Neutrophil (primary cell): ENCODE measurements at regions not wholly inside any gene's neighbourhood (a gene's known extent, or its start where the extent isn't known, plus 50 kb on each side); places are given as distances from the start of the nearest gene placed in this dataset.

Experiments used
- H3K27ac ChIP-seq: fragments of 200-600 bp; sonication (generic); 2 replicates; pipeline ENCODE4 v1.5.1; 2016; ENCODE audit warnings: mild to moderate bottlenecking, moderate library complexity
- H3K27me3 ChIP-seq: fragments of 200-600 bp; sonication (generic); 2 replicates; pipeline ENCODE4 v1.6.0; 2016; ENCODE audit warnings: mild to moderate bottlenecking
- H3K36me3 ChIP-seq: fragments of 200-600 bp; sonication (generic); 2 replicates; pipeline ENCODE4 v1.5.1; 2017
- H3K4me1 ChIP-seq, 2 experiments: fragments of 200-600 bp in 1 of 2; sonication (generic) in 1 of 2; 1 replicate in 1 of 2; 2 replicates in 1 of 2; pipeline versions ENCODE4 v1.5.1 to v1.6.1; 2013 to 2016; ENCODE audit warnings: low read depth in 1 of 2, low read length in 1 of 2, mild to moderate bottlenecking in 1 of 2, moderate library complexity in 1 of 2; ENCODE audit not compliant: control insufficient read depth in 1 of 2, insufficient read depth in 1 of 2
- H3K4me3 ChIP-seq, 2 experiments: fragments of 200-600 bp in 1 of 2; sonication (generic) in 1 of 2; 1 replicate in 1 of 2; 2 replicates in 1 of 2; pipeline ENCODE4 v1.5.1; 2013 to 2016; ENCODE audit warnings: low read depth in 1 of 2, low read length in 1 of 2, mild to moderate bottlenecking in 1 of 2, moderate library complexity in 1 of 2
- H3K9me3 ChIP-seq: fragments of 200-600 bp; sonication (generic); 2 replicates; pipeline ENCODE4 v1.5.1; 2016
- TF ChIP-seq, protein P1 (sequence below): fragments of 200-600 bp; sonication (generic); IDR thresholded peaks from 2 replicates; pipeline ENCODE4 v1.5.1; 2016; ENCODE audit warnings: antibody characterized with exemption

DNA sequence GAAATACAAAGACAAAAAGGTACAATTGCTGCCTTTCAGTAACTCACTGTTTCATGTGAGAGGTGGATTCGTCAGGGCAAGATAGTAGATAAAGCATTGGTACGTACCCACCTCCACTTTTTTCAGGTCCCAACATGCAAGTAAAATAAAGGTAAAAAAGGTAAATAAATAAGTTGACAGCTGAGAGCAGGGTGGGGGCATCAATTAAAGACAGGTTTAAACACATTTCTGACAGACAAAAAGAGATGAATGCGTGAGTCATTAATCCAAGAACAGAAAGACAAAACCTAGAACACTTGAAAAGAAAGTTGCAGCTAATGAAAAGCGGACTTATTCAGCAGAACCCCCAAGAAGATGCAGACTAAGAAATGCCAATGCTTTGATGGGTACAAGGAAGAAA, 979.6 kb upstream of the CDH2 start:
- TF ChIP-seq, protein P1, sequence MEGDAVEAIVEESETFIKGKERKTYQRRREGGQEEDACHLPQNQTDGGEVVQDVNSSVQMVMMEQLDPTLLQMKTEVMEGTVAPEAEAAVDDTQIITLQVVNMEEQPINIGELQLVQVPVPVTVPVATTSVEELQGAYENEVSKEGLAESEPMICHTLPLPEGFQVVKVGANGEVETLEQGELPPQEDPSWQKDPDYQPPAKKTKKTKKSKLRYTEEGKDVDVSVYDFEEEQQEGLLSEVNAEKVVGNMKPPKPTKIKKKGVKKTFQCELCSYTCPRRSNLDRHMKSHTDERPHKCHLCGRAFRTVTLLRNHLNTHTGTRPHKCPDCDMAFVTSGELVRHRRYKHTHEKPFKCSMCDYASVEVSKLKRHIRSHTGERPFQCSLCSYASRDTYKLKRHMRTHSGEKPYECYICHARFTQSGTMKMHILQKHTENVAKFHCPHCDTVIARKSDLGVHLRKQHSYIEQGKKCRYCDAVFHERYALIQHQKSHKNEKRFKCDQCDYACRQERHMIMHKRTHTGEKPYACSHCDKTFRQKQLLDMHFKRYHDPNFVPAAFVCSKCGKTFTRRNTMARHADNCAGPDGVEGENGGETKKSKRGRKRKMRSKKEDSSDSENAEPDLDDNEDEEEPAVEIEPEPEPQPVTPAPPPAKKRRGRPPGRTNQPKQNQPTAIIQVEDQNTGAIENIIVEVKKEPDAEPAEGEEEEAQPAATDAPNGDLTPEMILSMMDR: no peak
- Histone ChIP-seq H3K4me3 (no peak overlapping the region), H3K27me3 (no peaks in the 10 kb centered on the region), H3K36me3 (no peaks in the 10 kb centered on the region), H3K4me1 (no peaks in the 10 kb centered on the region), H3K27ac (no peak overlapping the region), H3K9me3 (no peaks in the 10 kb centered on the region)

DNA sequence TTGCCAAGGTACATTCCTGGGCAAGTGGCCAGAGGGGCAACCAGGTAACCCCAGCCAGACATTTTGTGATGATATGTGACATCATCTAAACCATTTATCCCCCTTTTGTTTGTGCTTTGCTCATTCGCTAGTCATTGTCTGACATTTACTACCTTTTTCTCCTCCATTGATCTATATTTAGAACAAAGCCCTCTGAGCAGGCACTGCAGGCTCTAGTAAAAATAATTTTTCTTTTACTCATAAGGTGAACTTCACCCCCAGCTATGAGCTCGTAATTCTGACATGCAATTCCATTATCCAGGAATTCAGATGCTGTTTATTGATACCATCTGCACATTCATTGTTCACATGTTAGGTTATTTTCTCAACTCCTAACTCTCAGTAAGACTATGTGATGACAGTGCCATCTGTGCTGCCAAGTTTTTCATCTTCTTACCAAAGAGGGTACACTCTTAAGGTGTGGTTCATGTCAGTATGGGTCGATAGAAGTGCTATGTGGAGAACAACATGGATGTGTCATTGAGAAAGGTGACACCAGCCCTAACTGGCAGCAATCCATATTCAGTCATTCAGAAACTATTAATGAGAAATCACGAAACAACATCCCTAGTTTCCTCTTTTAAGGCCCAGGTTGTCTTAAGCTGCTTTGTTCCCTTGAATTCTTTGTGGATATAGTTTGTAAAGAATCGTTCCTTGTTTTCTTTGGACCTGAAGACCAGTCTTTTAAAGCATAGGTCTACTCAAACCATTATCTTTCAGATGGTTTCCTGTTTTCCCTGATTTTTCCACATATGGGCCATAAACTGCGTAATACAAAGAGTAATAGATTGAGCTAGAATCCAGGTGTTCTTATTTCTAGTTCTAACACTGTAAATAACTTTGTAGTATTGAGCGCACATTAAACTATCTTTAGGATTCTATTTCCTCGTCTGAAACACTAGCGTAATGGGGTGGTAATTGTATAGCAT, 978.1 kb upstream of the CDH2 start:
- Histone ChIP-seq H3K4me1 (no peaks in the 10 kb centered on the region), H3K27ac (no peak overlapping the region), H3K9me3 (no peaks in the 10 kb centered on the region), H3K4me3 (no peak overlapping the region), H3K36me3 (no peaks in the 10 kb centered on the region), H3K27me3 (no peaks in the 10 kb centered on the region)
- TF ChIP-seq, protein P1: no peak

DNA sequence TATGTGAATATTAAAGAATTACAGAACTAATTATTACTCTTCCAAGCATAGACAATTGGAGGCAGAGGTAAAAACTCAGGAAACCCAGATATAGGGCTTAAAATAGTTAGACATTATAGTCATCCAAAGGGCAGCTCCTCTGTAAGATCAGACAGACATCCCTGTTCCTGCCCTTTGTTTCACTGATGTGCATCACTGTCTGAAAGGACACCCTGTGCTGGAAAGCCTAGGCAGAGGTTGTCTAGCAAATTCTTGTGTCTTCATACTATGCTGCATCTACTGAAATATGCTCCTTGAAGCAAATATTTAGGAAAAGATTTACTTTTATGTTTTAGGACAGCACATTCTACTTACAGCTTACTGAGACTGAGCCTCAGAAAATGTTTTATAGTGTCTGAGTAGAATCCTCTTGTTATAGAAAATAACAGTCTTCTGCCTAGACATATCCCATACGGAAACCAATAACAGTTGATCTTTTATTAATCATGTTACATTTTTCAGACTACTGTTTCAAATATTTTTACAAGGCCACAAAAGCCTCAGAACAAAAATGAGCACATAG, 977.3 kb upstream of the CDH2 start:
- no peaks in the 10 kb centered on the region for H3K27me3 ChIP-seq
- H3K9me3 ChIP-seq: no peaks in the 10 kb centered on the region
- H3K4me3 ChIP-seq: no peak overlapping the region
- H3K4me1 ChIP-seq: no peaks in the 10 kb centered on the region
- no peak overlapping the region for H3K27ac ChIP-seq
- H3K36me3 ChIP-seq: no peaks in the 10 kb centered on the region
- TF ChIP-seq, protein P1: no peak

DNA sequence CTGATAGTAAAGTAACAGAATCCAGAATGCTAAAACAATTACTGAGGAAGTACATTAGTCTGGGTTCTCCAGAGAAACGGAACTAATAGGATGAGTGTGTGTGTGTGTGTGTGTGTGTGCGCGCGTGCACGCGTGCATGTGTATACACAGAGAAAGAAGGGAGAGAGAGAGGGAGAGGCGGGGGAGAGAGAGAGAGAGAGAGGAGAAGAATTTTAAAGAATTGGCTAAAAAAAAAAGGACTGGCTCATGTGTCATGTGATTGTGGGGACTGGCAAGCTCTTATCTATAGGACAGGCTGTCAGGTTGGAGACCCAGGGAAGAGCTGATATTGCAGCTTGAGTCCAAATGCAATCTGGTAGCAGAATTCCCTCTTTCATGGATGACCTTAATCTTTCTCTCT, 976.2 kb upstream of the CDH2 start:
- no peaks in the 10 kb centered on the region for H3K36me3 ChIP-seq
- H3K9me3 ChIP-seq: no peaks in the 10 kb centered on the region
- no peaks in the 10 kb centered on the region for H3K27me3 ChIP-seq
- H3K4me3 ChIP-seq: no peak overlapping the region
- H3K4me1 ChIP-seq: no peaks in the 10 kb centered on the region
- H3K27ac ChIP-seq: no peak overlapping the region
- TF ChIP-seq, protein P1: no peak

DNA sequence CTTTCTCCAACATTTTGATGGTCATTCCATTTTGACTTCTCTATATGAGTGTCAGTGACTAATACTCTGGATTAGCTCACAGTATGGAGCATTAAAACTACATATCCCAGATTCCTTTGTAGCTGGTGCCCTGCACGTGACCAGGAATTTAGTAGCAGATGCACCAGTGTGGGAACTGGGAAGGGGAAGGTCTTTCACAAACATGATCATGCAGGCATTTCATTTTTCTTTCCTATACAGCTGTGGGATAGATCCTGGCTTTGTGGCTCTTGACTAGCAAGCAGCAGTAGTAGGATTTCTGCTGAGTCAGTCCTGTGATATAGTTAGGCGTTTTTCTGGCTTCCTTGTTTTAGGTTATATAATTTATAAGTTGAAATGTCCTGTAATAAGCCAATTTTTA, 971.0 kb upstream of the CDH2 start:
- Histone ChIP-seq H3K9me3 (no peaks in the 10 kb centered on the region), H3K4me1 (no peaks in the 10 kb centered on the region), H3K4me3 (no peak overlapping the region), H3K27ac (no peak overlapping the region), H3K36me3 (no peaks in the 10 kb centered on the region), H3K27me3 (no peaks in the 10 kb centered on the region)
- TF ChIP-seq, protein P1: no peak
